ENCODE measurements at regions not wholly inside any gene's neighbourhood (a gene's known extent, or its start where the extent isn't known, plus 50 kb on each side); places are given as distances from the start of the nearest gene placed in this dataset.

DNA sequence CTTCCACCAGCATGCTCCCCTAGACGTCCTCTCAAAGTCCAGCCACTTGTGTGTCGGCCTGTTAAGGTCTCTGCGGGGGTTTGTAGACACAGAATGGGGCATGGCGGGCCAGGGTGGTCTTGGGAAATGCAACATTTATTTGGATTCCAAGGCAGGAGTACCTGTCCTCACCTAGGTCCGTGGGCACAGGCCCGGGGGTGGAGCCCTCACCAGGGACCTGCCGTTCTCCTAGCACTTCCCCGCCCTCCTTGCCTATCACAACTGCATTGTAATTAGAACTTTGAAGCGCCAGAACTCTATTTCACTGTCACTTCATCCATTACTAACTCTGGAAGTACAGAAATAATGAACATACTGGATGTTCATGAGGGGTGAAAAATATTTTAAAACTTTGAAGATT is 268.3 kb upstream of the ACTBL2 start:
- no peaks in the 10 kb centered on the region for H3K9me3 ChIP-seq
- no peaks in the 10 kb centered on the region for H3K27me3 ChIP-seq (replicated peaks; ENCODE audit: insufficient read depth)
- no peak overlapping the region for H3K27ac ChIP-seq
- ATAC-seq (ENCODE audit: insufficient number of reproducible peaks, low FRiP score, low read depth) (no peak), DNase-seq (ENCODE audit: low spot score) (no peak)
- TF ChIP-seq, protein P1, sequence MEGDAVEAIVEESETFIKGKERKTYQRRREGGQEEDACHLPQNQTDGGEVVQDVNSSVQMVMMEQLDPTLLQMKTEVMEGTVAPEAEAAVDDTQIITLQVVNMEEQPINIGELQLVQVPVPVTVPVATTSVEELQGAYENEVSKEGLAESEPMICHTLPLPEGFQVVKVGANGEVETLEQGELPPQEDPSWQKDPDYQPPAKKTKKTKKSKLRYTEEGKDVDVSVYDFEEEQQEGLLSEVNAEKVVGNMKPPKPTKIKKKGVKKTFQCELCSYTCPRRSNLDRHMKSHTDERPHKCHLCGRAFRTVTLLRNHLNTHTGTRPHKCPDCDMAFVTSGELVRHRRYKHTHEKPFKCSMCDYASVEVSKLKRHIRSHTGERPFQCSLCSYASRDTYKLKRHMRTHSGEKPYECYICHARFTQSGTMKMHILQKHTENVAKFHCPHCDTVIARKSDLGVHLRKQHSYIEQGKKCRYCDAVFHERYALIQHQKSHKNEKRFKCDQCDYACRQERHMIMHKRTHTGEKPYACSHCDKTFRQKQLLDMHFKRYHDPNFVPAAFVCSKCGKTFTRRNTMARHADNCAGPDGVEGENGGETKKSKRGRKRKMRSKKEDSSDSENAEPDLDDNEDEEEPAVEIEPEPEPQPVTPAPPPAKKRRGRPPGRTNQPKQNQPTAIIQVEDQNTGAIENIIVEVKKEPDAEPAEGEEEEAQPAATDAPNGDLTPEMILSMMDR (IDR thresholded peaks at IDR 0.05): no peak
- H3K4me3 ChIP-seq: no peak overlapping the region
- no peaks in the 10 kb centered on the region for H3K4me1 ChIP-seq (ENCODE audit: control insufficient read depth in 1 of 2, low read depth in 2 of 2)
- no peaks in the 10 kb centered on the region for H3K36me3 ChIP-seq

DNA sequence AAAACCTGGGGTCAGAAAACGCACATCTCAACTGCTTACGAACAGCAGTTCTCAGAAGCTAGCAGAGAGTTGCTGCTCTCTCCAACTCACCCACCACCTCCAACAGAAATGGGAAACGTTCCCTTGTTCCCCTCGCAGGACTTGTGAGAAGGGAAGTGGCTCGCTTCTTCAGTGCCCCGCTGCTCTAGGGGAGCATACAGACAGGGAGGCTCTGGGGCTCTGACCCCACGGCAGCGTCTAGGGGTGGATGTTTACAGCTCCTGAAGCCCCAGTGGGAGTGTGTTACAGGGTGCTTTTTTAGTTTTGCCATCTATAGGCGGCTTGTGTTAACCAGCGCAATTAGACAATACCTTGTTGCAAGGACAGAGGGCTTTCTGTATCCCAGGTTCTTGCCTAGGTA is 267.7 kb upstream of the ACTBL2 start:
- no peak overlapping the region for H3K27ac ChIP-seq
- ATAC-seq (ENCODE audit: insufficient number of reproducible peaks, low FRiP score, low read depth): no peak
- no peaks in the 10 kb centered on the region for H3K9me3 ChIP-seq
- TF ChIP-seq, protein P1 (IDR thresholded peaks at IDR 0.05): no peak
- no peak for DNase-seq (ENCODE audit: low spot score)
- no peaks in the 10 kb centered on the region for H3K4me1 ChIP-seq (ENCODE audit: control insufficient read depth in 1 of 2, low read depth in 2 of 2)
- H3K4me3 ChIP-seq: no peak overlapping the region
- H3K27me3 ChIP-seq (replicated peaks; ENCODE audit: insufficient read depth): no peaks in the 10 kb centered on the region
- H3K36me3 ChIP-seq: no peaks in the 10 kb centered on the region

DNA sequence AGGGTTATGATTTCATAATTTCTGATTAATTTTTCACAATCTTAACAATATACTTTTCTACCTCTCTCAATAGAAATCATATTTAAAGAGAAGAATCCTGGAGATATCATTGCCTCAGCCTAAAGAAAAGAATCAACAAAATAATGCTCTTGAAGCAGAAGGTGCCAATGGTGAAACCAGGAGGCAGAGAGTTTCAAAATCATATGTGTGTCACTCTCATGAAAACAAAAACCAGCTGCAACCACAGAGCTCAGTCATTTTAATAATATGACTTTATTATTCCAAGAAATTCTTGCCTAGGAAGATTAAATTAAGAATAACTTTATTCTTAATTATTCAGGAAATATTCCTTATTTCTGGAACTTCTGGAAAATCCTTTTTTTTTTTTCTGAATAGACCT is 266.8 kb upstream of the ACTBL2 start:
- DNase-seq (ENCODE audit: low spot score) (no peak), ATAC-seq (ENCODE audit: insufficient number of reproducible peaks, low FRiP score, low read depth) (no peak)
- Histone ChIP-seq H3K36me3 (no peaks in the 10 kb centered on the region), H3K9me3 (no peaks in the 10 kb centered on the region), H3K4me3 (no peak overlapping the region), H3K27ac (no peak overlapping the region), H3K27me3 (replicated peaks; ENCODE audit: insufficient read depth) (no peaks in the 10 kb centered on the region), H3K4me1 (ENCODE audit: control insufficient read depth in 1 of 2, low read depth in 2 of 2) (no peaks in the 10 kb centered on the region)
- TF ChIP-seq, protein P1 (IDR thresholded peaks at IDR 0.05): no peak

DNA sequence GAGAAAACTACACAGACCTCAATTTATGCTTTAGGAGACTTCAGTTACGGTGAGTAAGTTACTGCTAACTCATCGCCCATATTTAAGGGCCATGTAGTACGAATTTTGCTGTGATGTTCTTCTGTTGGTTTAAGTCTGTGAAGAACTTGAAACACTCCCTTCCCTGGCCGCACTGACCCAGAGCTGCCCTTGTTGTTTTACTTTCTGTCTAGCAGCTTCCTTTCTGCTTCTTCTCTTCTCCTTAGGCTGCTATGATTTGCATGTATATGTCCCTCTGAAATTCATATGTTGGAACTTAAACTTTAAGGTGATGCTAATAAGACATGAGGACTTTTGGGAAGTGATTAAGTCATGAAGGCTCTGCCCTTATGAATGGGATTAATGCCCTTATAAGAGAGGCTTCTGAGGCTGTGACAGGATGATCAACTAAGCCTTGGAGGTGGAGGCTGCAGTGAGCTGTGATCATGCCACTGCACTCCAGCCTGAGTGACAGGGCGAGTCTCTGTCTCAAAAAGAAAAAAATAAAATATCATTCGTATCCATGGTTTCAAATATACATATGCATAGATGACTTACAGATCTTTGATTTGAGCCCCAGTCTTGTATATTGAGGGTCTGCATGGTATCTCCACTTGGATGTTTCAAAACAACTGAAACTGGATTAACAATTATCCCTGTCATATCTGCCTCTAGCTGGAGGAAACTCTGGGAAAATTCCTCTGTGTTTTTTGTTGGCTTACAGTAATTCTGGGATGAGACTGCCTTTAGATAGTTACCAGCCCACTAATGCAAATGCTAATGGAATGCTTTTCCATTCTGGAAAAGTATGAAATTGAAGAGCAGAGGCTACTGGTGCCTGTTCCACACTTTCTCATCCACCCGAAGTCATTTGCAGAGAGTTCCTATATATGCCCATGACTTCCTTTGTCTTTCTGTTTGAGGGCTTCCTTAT is 263.4 kb upstream of the ACTBL2 start:
- H3K4me3 ChIP-seq: no peak overlapping the region
- no peak overlapping the region for H3K27ac ChIP-seq
- no peaks in the 10 kb centered on the region for H3K36me3 ChIP-seq
- ATAC-seq (ENCODE audit: insufficient number of reproducible peaks, low FRiP score, low read depth): no peak
- peaks cover 0 to 9% of the 10 kb centered on the region in 2 donors for H3K4me1 ChIP-seq (ENCODE audit: control insufficient read depth in 1 of 2, low read depth in 2 of 2)
- TF ChIP-seq, protein P1 (IDR thresholded peaks at IDR 0.05): no peak
- no peaks in the 10 kb centered on the region for H3K27me3 ChIP-seq (replicated peaks; ENCODE audit: insufficient read depth)
- no peaks in the 10 kb centered on the region for H3K9me3 ChIP-seq
- DNase-seq (ENCODE audit: low spot score): no peak

DNA sequence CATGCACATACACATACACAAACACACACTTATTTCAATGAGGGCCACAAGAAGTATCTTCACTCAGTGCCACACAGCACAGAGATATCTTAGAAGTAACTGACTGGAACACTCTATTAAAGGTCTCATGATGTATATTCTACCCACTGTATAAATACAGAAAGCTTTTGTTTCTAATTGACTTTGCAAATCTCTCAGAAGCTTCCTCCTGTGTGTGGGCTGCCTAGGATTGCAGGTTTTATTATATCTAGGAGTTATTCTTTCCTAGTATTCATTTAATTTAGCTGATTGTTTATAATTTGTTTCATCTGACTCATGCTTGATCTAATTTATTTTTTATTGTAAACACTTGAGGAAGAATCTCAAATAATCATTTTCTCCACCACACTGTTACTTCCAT is 262.4 kb upstream of the ACTBL2 start:
- Histone ChIP-seq H3K4me1 (ENCODE audit: control insufficient read depth in 1 of 2, low read depth in 2 of 2) (peaks cover 0 to 14% of the 10 kb centered on the region in 2 donors), H3K9me3 (no peaks in the 10 kb centered on the region), H3K36me3 (no peaks in the 10 kb centered on the region), H3K27ac (no peak overlapping the region), H3K4me3 (no peak overlapping the region), H3K27me3 (replicated peaks; ENCODE audit: insufficient read depth) (no peaks in the 10 kb centered on the region)
- TF ChIP-seq, protein P1 (IDR thresholded peaks at IDR 0.05): no peak
- DNase-seq (ENCODE audit: low spot score) (no peak), ATAC-seq (ENCODE audit: insufficient number of reproducible peaks, low FRiP score, low read depth) (no peak)
